ENCODE measurements at regions not wholly inside any gene's neighbourhood (a gene's known extent, or its start where the extent isn't known, plus 50 kb on each side); places are given as distances from the start of the nearest gene placed in this dataset.
A peak's percentile ranks its signal among the peaks of the same experiment; 100 is the strongest.

- TF ChIP-seq GLI2 (tag by site-specific recombination; IDR thresholded peaks at IDR 0.05; ENCODE audit: borderline replicate concordance, low read depth): no peak
- no peak for TF ChIP-seq ZNF214 (tag by site-specific recombination; IDR thresholded peaks at IDR 0.05; ENCODE audit: borderline replicate concordance)
- TF ChIP-seq, protein P1, sequence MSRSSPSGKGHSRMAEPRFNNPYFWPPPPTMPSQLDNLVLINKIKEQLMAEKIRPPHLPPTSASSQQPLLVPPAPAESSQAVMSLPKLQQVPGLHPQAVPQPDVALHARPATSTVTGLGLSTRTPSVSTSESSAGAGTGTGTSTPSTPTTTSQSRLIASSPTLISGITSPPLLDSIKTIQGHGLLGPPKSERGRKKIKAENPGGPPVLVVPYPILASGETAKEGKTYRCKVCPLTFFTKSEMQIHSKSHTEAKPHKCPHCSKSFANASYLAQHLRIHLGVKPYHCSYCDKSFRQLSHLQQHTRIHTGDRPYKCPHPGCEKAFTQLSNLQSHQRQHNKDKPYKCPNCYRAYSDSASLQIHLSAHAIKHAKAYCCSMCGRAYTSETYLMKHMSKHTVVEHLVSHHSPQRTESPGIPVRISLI (tag by site-specific recombination; IDR thresholded peaks at IDR 0.05): no peak
- TF ChIP-seq ZNF747 (tag by site-specific recombination; IDR thresholded peaks at IDR 0.05): no peak
- TF ChIP-seq TSHZ1 (tag by site-specific recombination; IDR thresholded peaks at IDR 0.05; ENCODE audit: borderline replicate concordance): no peak
- no peak for TF ChIP-seq ZNF354C (tag by site-specific recombination; IDR thresholded peaks at IDR 0.05; ENCODE audit: borderline replicate concordance, low read depth)
- no peak for TF ChIP-seq ZNF610 (tag by site-specific recombination; IDR thresholded peaks at IDR 0.05; ENCODE audit: borderline replicate concordance)
- no peak for TF ChIP-seq ZSCAN23 (tag by site-specific recombination; IDR thresholded peaks at IDR 0.05)
- no peak for TF ChIP-seq ZNF843 (tag by site-specific recombination; IDR thresholded peaks at IDR 0.05)
- no peak for TF ChIP-seq KLF7 (tag by site-specific recombination; IDR thresholded peaks at IDR 0.05; ENCODE audit: borderline replicate concordance)
- TF ChIP-seq ZNF114 (tag by site-specific recombination; IDR thresholded peaks at IDR 0.05): no peak
- H3K4me3 ChIP-seq (ENCODE audit: low read depth, low read length): no peak overlapping the region
- no peaks in the 10 kb centered on the region; the same call in 1 of the 2 replicates for H3K4me1 ChIP-seq (ENCODE audit: control insufficient read depth, insufficient read depth, low read length)
- ChIA-PET CTCF (no interaction called here), POLR2A (no interaction called here)
- no peaks in the 10 kb centered on the region for H3K36me3 ChIP-seq (ENCODE audit: control insufficient read depth in 2 of 2, insufficient read depth in 1 of 2, low read length in 2 of 2)
- H3K27ac ChIP-seq (ENCODE audit: extremely low read depth, low read depth, low read length): no peak overlapping the region
- H3K9me3 ChIP-seq (ENCODE audit: control insufficient read depth, insufficient read depth, low read depth, low read length): no peaks in the 10 kb centered on the region
Measured at GRCh38 chr1:164433818-164434170, 125.2 kb upstream of the PBX1 start.

DNA sequence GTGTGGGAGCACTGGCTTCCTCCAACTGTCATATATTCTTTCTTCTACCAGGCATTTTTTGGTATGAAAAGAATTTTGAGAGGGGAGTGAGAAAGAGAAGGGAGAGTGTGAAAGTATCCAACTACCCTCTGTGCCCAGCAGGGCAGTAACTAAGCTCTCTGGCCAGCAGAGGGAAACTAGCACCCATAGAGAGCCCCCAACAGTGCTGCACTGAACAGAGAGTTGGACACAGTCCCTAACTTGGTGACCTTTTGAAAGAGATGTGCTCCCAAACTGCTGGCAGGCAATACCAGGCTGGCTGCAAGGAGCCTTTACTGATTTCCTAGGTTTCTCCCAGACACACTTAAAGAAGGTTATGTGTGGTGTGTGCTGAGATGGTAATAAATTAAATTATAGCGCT, 118.8 kb upstream of the PBX1 start:
- H3K4me3 ChIP-seq (ENCODE audit: low read depth, low read length): no peak overlapping the region
- H3K9me3 ChIP-seq (ENCODE audit: control insufficient read depth, insufficient read depth, low read depth, low read length): no peaks in the 10 kb centered on the region
- no peaks in the 10 kb centered on the region for H3K4me1 ChIP-seq (ENCODE audit: control insufficient read depth, insufficient read depth, low read length)
- ChIA-PET POLR2A (interaction anchor here (0.6 kb wide), 1 partner anchor 116 kb away, joined by 3 read pairs; no protein-coding TSS in a partner anchor), CTCF (interaction anchor here (0.7 to 1.3 kb wide), 2 partner anchors 62 to 520 kb away, joined by 3 to 5 read pairs; no protein-coding TSS in a partner anchor)
- no peaks in the 10 kb centered on the region for H3K36me3 ChIP-seq (ENCODE audit: control insufficient read depth in 2 of 2, insufficient read depth in 1 of 2, low read length in 2 of 2)
- TF ChIP-seq OVOL3 (tag by site-specific recombination; IDR thresholded peaks at IDR 0.05) (no peak), ZIC2 (tag by site-specific recombination; IDR thresholded peaks at IDR 0.05) (peak; percentile 76), ZNF654 (tag by site-specific recombination; IDR thresholded peaks at IDR 0.05; ENCODE audit: low read depth) (peak; percentile 17; the same call in 1 of the 2 replicates), ZBTB48 (tag by site-specific recombination; IDR thresholded peaks at IDR 0.05) (peak; percentile 90), ZNF488 (tag by site-specific recombination; IDR thresholded peaks at IDR 0.05) (no peak)
- TF ChIP-seq, protein P2, sequence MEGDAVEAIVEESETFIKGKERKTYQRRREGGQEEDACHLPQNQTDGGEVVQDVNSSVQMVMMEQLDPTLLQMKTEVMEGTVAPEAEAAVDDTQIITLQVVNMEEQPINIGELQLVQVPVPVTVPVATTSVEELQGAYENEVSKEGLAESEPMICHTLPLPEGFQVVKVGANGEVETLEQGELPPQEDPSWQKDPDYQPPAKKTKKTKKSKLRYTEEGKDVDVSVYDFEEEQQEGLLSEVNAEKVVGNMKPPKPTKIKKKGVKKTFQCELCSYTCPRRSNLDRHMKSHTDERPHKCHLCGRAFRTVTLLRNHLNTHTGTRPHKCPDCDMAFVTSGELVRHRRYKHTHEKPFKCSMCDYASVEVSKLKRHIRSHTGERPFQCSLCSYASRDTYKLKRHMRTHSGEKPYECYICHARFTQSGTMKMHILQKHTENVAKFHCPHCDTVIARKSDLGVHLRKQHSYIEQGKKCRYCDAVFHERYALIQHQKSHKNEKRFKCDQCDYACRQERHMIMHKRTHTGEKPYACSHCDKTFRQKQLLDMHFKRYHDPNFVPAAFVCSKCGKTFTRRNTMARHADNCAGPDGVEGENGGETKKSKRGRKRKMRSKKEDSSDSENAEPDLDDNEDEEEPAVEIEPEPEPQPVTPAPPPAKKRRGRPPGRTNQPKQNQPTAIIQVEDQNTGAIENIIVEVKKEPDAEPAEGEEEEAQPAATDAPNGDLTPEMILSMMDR (tag by site-specific recombination; IDR thresholded peaks at IDR 0.05): peak; percentile 72
- no peak overlapping the region for H3K27ac ChIP-seq (ENCODE audit: extremely low read depth, low read depth, low read length)

All from HEK293 (cell line).